NCI-H526 treated with DMSO at 0.1 percent for 48 hours (cell line): ENCODE measurements at regions not wholly inside any gene's neighbourhood (a gene's known extent, or its start where the extent isn't known, plus 50 kb on each side); places are given as distances from the start of the nearest gene placed in this dataset.

Source experiments
- DNase-seq: peaks from one replicate; lab custom pipeline; 2025; lab: John Stamatoyannopoulos, UW

GRCh38 chr11:69905611-69906452 is 86.6 kb upstream of the FGF3 start:
- no peak for DNase-seq

GRCh38 chr11:69906453-69906907 is 87.3 kb upstream of the FGF3 start:
- DNase-seq: no peak

- no peak for DNase-seq
These were observed 88.4 kb upstream of the FGF3 start for GRCh38 chr11:69907611-69908010.

GRCh38 chr11:69908511-69909220 is 89.5 kb upstream of the FGF3 start:
- no peak for DNase-seq

GRCh38 chr11:69909561-69910518 is 90.6 kb upstream of the FGF3 start:
- no peak for DNase-seq

- DNase-seq: no peak
These were observed 91.5 kb upstream of the FGF3 start for GRCh38 chr11:69910519-69911309.

- no peak for DNase-seq
These were observed 92.3 kb upstream of the FGF3 start for GRCh38 chr11:69911310-69912160.

GRCh38 chr11:69912161-69912910 is 93.1 kb upstream of the FGF3 start:
- no peak for DNase-seq

- no peak for DNase-seq
These were observed 93.8 kb upstream of the FGF3 start for GRCh38 chr11:69912911-69913451.

GRCh38 chr11:69913591-69914285 is 94.5 kb upstream of the FGF3 start:
- DNase-seq: no peak

GRCh38 chr11:69914286-69915150 is 95.3 kb upstream of the FGF3 start:
- DNase-seq: no peak

- DNase-seq: no peak
These were observed 95.9 kb upstream of the FGF3 start for GRCh38 chr11:69915151-69915500.

- DNase-seq: no peak
These were observed 96.5 kb upstream of the FGF3 start for GRCh38 chr11:69915501-69916250.

GRCh38 chr11:69916251-69916649 is 97.0 kb upstream of the FGF3 start:
- peak; percentile 13 for DNase-seq

GRCh38 chr11:69916806-69917387 is 97.7 kb upstream of the FGF3 start:
- DNase-seq: no peak

GRCh38 chr11:69917529-69917928 is 98.3 kb upstream of the FGF3 start:
- no peak for DNase-seq
